Sigmoid colon (tissue), 6 donors: ENCODE measurements at regions not wholly inside any gene's neighbourhood (a gene's known extent, or its start where the extent isn't known, plus 50 kb on each side); places are given as distances from the start of the nearest gene placed in this dataset.
"Not testable (repeated sequence)": the region's sequence is repeated elsewhere in the genome, so short reads cannot be mapped to it uniquely, and the experiment has no call there.

Experiments used
- DNase-seq: peaks from one replicate; pipeline ENCODE4 v3.0.0-alpha.2; 2019
- H3K27ac ChIP-seq, 4 donors: fragments of 200-600 bp; sonication (generic); one replicate each; pipeline ENCODE4 v1.5.1; 2016 to 2019; ENCODE audit warnings: mild to moderate bottlenecking in 1 of 4
- H3K27me3 ChIP-seq, 3 donors: fragments of 200-600 bp; sonication (generic); one replicate each; pipeline ENCODE4 v1.5.1; 2019; ENCODE audit warnings: mild to moderate bottlenecking in 1 of 3
- H3K36me3 ChIP-seq, 4 donors: fragments of 200-600 bp; sonication (generic); one replicate each; pipeline ENCODE4 v1.5.1; 2016 to 2019
- H3K4me1 ChIP-seq, 4 donors: fragments of 200-600 bp; sonication (generic); one replicate each; pipeline ENCODE4 v1.5.1; 2017 to 2019
- H3K4me3 ChIP-seq, 4 donors: fragments of 200-600 bp; sonication (generic); one replicate each; pipeline ENCODE4 v1.5.1; 2017 to 2019; ENCODE audit warnings: mild to moderate bottlenecking in 2 of 4, moderate library complexity in 1 of 4
- H3K9me3 ChIP-seq, 4 donors: fragments of 200-600 bp in 3 of 4; sonication (generic) in 3 of 4; one replicate each; pipeline versions ENCODE4 v1.5.1 to v1.6.1; 2013 to 2019
- EP300 ChIP-seq, 4 donors: sonication (generic); formaldehyde crosslinking; IDR thresholded peaks; one replicate each; pipeline ENCODE4 v1.6.1; 2017; ENCODE audit warnings: antibody characterized with exemption in 4 of 4
- POLR2A ChIP-seq, 2 donors: fragments of 450-650 bp; IDR thresholded peaks; one replicate each; pipeline ENCODE4 v1.6.1; 2016; ENCODE audit warnings: antibody characterized with exemption in 2 of 2, mild to moderate bottlenecking in 2 of 2, moderate library complexity in 2 of 2
- POLR2AphosphoS5 ChIP-seq, 4 donors: sonication (generic); formaldehyde crosslinking; IDR thresholded peaks; one replicate each; pipeline ENCODE4 v1.6.1; 2017; ENCODE audit warnings: antibody characterized with exemption in 4 of 4
- WGBS, 2 donors: extraction: QIAGEN DNeasy Blood & Tissue Kit; methylation state at CpG; one replicate each; pipeline ENCODE4 v1.1.7; 2013; 5-methylcytosine and 5-hydroxymethylcytosine counted together
- intact Hi-C: fragments of 100-400 bp; cut with DNase I; formaldehyde crosslinking; loops from one replicate; pipeline ENCODE4 v1.15.1; 2023
- TF ChIP-seq, protein P1 (sequence below), 4 experiments: fragments of 450-650 bp in 3 of 4; fragments of 200-600 bp in 1 of 4; IDR thresholded peaks; one replicate each; pipeline ENCODE4 v1.5.1; 2016 to 2019; ENCODE audit warnings: antibody characterized with exemption in 4 of 4, mild to moderate bottlenecking in 3 of 4, moderate library complexity in 2 of 4
- donor health status: healthy with polysubstance abuse.
- donor health status: healthy.

DNA sequence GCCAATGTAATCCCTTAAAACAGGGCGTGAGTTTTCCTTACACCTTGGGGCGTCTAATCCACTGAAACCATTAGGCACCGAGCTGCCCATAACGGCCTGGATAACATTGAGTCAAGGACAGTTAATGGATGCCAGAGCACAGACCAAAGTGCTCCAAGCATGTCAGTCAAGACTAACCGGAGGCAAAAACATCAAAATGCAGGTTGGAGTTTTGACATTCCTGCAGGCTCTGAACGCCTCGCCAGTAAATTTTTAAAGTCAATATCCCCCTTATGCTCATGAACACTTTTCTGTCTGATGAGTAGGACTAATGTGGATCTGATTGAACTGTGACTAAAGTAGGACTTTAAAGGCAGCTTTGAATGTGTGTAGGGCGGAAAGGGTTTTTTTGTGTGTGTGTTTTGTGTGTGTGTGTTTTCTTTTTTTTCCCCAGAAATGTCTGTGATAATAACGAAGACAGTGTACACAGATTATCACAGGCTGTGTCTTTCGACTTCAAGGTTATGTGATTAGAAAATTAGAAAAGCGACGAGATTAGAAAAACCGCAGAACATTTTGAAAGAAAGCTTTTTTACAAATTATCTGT lies 194.2 kb upstream of the PROX1 start:
- Histone ChIP-seq H3K27me3 (no peaks in the 10 kb centered on the region), H3K27ac (no peak overlapping the region), H3K4me1 (no peaks in the 10 kb centered on the region), H3K36me3 (no peaks in the 10 kb centered on the region), H3K4me3 (no peak overlapping the region), H3K9me3 (no peaks in the 10 kb centered on the region)
- WGBS, 2 donors = 87 to 91% methylated on average over 13 of the region's 13 CpGs
- intact Hi-C loops = no loop called here
- no peak for DNase-seq
- TF ChIP-seq EP300 (IDR thresholded peaks at IDR 0.05) (no peak), POLR2A (IDR thresholded peaks at IDR 0.05) (no peak), POLR2AphosphoS5 (IDR thresholded peaks at IDR 0.05) (no peak)
- TF ChIP-seq, protein P1, sequence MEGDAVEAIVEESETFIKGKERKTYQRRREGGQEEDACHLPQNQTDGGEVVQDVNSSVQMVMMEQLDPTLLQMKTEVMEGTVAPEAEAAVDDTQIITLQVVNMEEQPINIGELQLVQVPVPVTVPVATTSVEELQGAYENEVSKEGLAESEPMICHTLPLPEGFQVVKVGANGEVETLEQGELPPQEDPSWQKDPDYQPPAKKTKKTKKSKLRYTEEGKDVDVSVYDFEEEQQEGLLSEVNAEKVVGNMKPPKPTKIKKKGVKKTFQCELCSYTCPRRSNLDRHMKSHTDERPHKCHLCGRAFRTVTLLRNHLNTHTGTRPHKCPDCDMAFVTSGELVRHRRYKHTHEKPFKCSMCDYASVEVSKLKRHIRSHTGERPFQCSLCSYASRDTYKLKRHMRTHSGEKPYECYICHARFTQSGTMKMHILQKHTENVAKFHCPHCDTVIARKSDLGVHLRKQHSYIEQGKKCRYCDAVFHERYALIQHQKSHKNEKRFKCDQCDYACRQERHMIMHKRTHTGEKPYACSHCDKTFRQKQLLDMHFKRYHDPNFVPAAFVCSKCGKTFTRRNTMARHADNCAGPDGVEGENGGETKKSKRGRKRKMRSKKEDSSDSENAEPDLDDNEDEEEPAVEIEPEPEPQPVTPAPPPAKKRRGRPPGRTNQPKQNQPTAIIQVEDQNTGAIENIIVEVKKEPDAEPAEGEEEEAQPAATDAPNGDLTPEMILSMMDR (IDR thresholded peaks at IDR 0.05) = no peak

GRCh38 chr1:213796525-213796924 lies 191.2 kb upstream of the PROX1 start:
- H3K27ac ChIP-seq = no peak overlapping the region
- TF ChIP-seq, protein P1 (IDR thresholded peaks at IDR 0.05) = no peak
- TF ChIP-seq EP300 (IDR thresholded peaks at IDR 0.05) = no peak
- no peak for TF ChIP-seq POLR2A (IDR thresholded peaks at IDR 0.05)
- no peak for TF ChIP-seq POLR2AphosphoS5 (IDR thresholded peaks at IDR 0.05)
- H3K27me3 ChIP-seq = no peaks in the 10 kb centered on the region
- no peaks in the 10 kb centered on the region for H3K4me1 ChIP-seq
- no peak for DNase-seq
- no peaks in the 10 kb centered on the region for H3K36me3 ChIP-seq
- intact Hi-C loops = no loop called here
- WGBS, 2 donors = 11 to 50% methylated on average over 8 of the region's 8 CpGs
- H3K9me3 ChIP-seq = no peaks in the 10 kb centered on the region
- no peak overlapping the region for H3K4me3 ChIP-seq

DNA sequence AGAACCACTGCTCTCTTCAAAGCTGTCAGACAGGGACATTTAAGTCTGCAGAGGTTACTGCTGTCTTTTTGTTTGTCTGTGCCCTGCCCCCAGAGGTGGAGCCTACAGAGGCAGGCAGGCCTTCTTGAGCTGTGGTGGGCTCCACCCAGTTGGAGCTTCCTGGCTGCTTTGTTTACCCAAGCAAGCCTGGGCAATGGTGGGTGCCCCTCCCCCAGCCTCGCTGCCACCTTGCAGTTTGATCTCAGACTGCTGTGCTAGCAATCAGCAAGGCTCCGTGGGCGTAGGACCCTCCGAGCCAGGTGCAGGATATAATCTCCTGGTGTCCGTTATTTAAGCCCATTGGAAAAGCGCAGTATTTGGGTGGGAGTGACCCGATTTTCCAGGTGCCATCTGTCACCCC lies 179.5 kb upstream of the PROX1 start:
- H3K9me3 ChIP-seq, intact Hi-C loops, H3K27me3 ChIP-seq, H3K4me3 ChIP-seq, DNase-seq, H3K27ac ChIP-seq, H3K4me1 ChIP-seq, H3K36me3 ChIP-seq: not testable (repeated sequence)
- 90 to 91% methylated on average over 7 of the region's 7 CpGs for WGBS, 2 donors

GRCh38 chr1:213817156-213817555 lies 170.6 kb upstream of the PROX1 start:
- H3K27ac ChIP-seq = no peak overlapping the region
- peaks cover 0 to 4% (median 0%) of the 10 kb centered on the region in 3 donors for H3K27me3 ChIP-seq
- TF ChIP-seq EP300 (IDR thresholded peaks at IDR 0.05) (no peak), POLR2A (IDR thresholded peaks at IDR 0.05) (no peak), POLR2AphosphoS5 (IDR thresholded peaks at IDR 0.05) (no peak)
- TF ChIP-seq, protein P1 (IDR thresholded peaks at IDR 0.05) = no peak
- no peaks in the 10 kb centered on the region for H3K9me3 ChIP-seq
- no peak overlapping the region for H3K4me3 ChIP-seq
- DNase-seq = no peak
- no peaks in the 10 kb centered on the region for H3K4me1 ChIP-seq
- WGBS, 2 donors = 89 to 97% methylated on average over 6 of the region's 6 CpGs
- intact Hi-C loops = no loop called here
- no peaks in the 10 kb centered on the region for H3K36me3 ChIP-seq

GRCh38 chr1:213820362-213821149 lies 167.2 kb upstream of the PROX1 start:
- intact Hi-C loops = no loop called here
- Histone ChIP-seq H3K27me3 (no peaks in the 10 kb centered on the region), H3K9me3 (no peaks in the 10 kb centered on the region), H3K36me3 (no peaks in the 10 kb centered on the region), H3K4me1 (no peaks in the 10 kb centered on the region), H3K27ac (no peak overlapping the region), H3K4me3 (no peak overlapping the region)
- WGBS, 2 donors = 85 to 89% methylated on average over 9 of the region's 9 CpGs
- DNase-seq = no peak
- TF ChIP-seq EP300 (IDR thresholded peaks at IDR 0.05) (no peak), POLR2A (IDR thresholded peaks at IDR 0.05) (no peak), POLR2AphosphoS5 (IDR thresholded peaks at IDR 0.05) (no peak)
- TF ChIP-seq, protein P1 (IDR thresholded peaks at IDR 0.05) = no peak
